Keratinocyte (primary cell): ENCODE measurements at regions not wholly inside any gene's neighbourhood (a gene's known extent, or its start where the extent isn't known, plus 50 kb on each side); places are given as distances from the start of the nearest gene placed in this dataset.

Experiments used
- CTCF ChIP-seq, 3 experiments: IDR thresholded peaks in 1 of 3; conservative IDR thresholded peaks in 1 of 3; optimal IDR thresholded peaks in 1 of 3; 2 replicates in 2 of 3; 3 replicates in 1 of 3; pipeline versions ENCODE3 to v1.5.1; 2011; ENCODE audit warnings: low read length in 3 of 3, mild to moderate bottlenecking in 3 of 3, moderate library complexity in 2 of 3, control low read depth in 1 of 3, inconsistent platforms in 1 of 3; ENCODE audit not compliant: insufficient read depth in 2 of 3; ENCODE audit errors: extremely low read depth in 1 of 3
- EZH2 ChIP-seq: IDR thresholded peaks from one replicate; pipeline ENCODE4 v1.6.1; 2012; ENCODE audit warnings: inconsistent platforms, mild to moderate bottlenecking, low read length, moderate library complexity

GRCh38 chr2:138275292-138275690 is 226.3 kb upstream of the SPOPL start:
- TF ChIP-seq CTCF (optimal IDR thresholded peaks at IDR 0.05 in 1 of 3, IDR thresholded peaks at IDR 0.05 in 1 of 3, conservative IDR thresholded peaks at IDR 0.05 in 1 of 3; ENCODE audit: extremely low read depth in 1 of 3, insufficient read depth in 2 of 3, low read length in 3 of 3): no peak
- TF ChIP-seq EZH2: no peak
